HepG2 (cell line): ENCODE measurements at regions not wholly inside any gene's neighbourhood (a gene's known extent, or its start where the extent isn't known, plus 50 kb on each side); places are given as distances from the start of the nearest gene placed in this dataset.

Source experiments
- BHLHE40 ChIP-seq: IDR thresholded peaks from 2 replicates; pipeline ENCODE4 v1.6.1; 2011; ENCODE audit warnings: low read length, improper control_type of control experiment
- CBX5 ChIP-seq: sonication (generic); formaldehyde crosslinking; IDR thresholded peaks from 2 replicates; pipeline ENCODE4 v1.4.0; 2020; ENCODE audit warnings: missing genetic modification reagents, borderline replicate concordance
- HNF4G ChIP-seq, 2 experiments: sonication (generic) in 1 of 2; formaldehyde crosslinking in 1 of 2; IDR thresholded peaks; 2 replicates each; pipeline versions ENCODE4 v1.4.0 to v1.6.1; 2011 to 2020; ENCODE audit warnings: borderline replicate concordance in 2 of 2, low read depth in 2 of 2, mild to moderate bottlenecking in 2 of 2, low read length in 1 of 2, missing genetic modification reagents in 1 of 2, moderate library complexity in 1 of 2
- MTA3 ChIP-seq: sonication (generic); formaldehyde crosslinking; IDR thresholded peaks from 2 replicates; pipeline ENCODE4 v1.4.0; 2020; ENCODE audit warnings: missing genetic modification reagents
- POLR2AphosphoS5 ChIP-seq: IDR thresholded peaks from 2 replicates; pipeline ENCODE4 v1.6.1; 2012; ENCODE audit warnings: low read depth, low read length
- REPIN1 ChIP-seq: sonication (generic); formaldehyde crosslinking; IDR thresholded peaks from 2 replicates; pipeline ENCODE4 v1.8.0; 2022; ENCODE audit warnings: missing genetic modification reagents, low read depth, mild to moderate bottlenecking, borderline replicate concordance
- RXRA ChIP-seq: sonication (generic); formaldehyde crosslinking; IDR thresholded peaks from 2 replicates; pipeline ENCODE4 v1.5.1; 2020; ENCODE audit warnings: missing genetic modification reagents
- XRCC5 ChIP-seq: fragments of 200-400 bp; formaldehyde crosslinking; optimal IDR thresholded peaks from 2 replicates; pipeline ENCODE3; 2017; ENCODE audit warnings: mild to moderate bottlenecking, low read length
- ZNF317 ChIP-seq: sonication (generic); formaldehyde crosslinking; IDR thresholded peaks from 2 replicates; pipeline ENCODE4 v1.5.0; 2020; ENCODE audit warnings: mild to moderate bottlenecking, missing genetic modification reagents

DNA sequence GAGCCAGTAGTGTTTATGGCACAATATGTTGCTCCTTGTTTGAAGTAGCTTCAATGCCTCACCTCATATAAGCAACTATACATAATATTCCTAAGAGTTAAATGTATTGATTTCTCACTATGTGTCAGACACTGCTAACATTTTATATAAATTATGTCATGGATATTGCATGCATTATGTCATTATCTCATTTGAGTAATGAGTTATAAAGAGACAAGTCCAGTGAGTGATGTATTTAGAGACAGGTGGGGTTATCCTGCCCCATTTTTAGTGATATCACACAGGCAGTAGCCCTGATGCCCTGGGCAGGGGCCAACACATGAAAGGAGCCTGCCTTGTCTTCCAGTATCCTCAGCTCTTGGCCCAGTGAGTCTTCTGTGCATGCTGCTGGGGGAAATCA lies 247.0 kb upstream of the SESN3 start:
- TF ChIP-seq RXRA (CRISPR knock-in tag), result no peak
- no peak for TF ChIP-seq ZNF317 (CRISPR knock-in tag)
- TF ChIP-seq BHLHE40, result no peak
- TF ChIP-seq HNF4G (IDR thresholded peaks at IDR 0.05; ENCODE audit: borderline replicate concordance, low read depth, low read length), result no peak
- no peak for TF ChIP-seq HNF4G (CRISPR knock-in tag; IDR thresholded peaks at IDR 0.05; ENCODE audit: borderline replicate concordance, low read depth)
- no peak for TF ChIP-seq XRCC5
- TF ChIP-seq MTA3 (CRISPR knock-in tag), result no peak
- no peak for TF ChIP-seq POLR2AphosphoS5
- no peak for TF ChIP-seq REPIN1 (CRISPR knock-in tag)
- no peak for TF ChIP-seq CBX5
